Right kidney (tissue), 1 donor: ENCODE measurements at regions not wholly inside any gene's neighbourhood (a gene's known extent, or its start where the extent isn't known, plus 50 kb on each side); places are given as distances from the start of the nearest gene placed in this dataset.

Experiments used
- DNase-seq: peaks from one replicate; pipeline ENCODE4 v3.0.0-alpha.2; 2016

- DNase-seq = no peak
Observed at GRCh38 chr4:11623726-11624037, 195.0 kb upstream of the HS3ST1 start.

GRCh38 chr4:11622961-11623725 lies 194.4 kb upstream of the HS3ST1 start:
- DNase-seq = no peak

- no peak for DNase-seq
Observed at GRCh38 chr4:11620861-11621260, 192.2 kb upstream of the HS3ST1 start.

GRCh38 chr4:11618666-11619282 lies 190.1 kb upstream of the HS3ST1 start:
- no peak for DNase-seq

GRCh38 chr4:11616856-11617255 lies 188.2 kb upstream of the HS3ST1 start:
- DNase-seq = no peak

GRCh38 chr4:11615601-11616000 lies 186.9 kb upstream of the HS3ST1 start:
- no peak for DNase-seq

- DNase-seq = no peak
Observed at GRCh38 chr4:11614426-11614825, 185.7 kb upstream of the HS3ST1 start.

- no peak for DNase-seq
Observed at GRCh38 chr4:11611868-11612267, 183.2 kb upstream of the HS3ST1 start.

- DNase-seq = no peak
Observed at GRCh38 chr4:11609751-11610150, 181.1 kb upstream of the HS3ST1 start.

- DNase-seq = no peak
Observed at GRCh38 chr4:11608992-11609391, 180.3 kb upstream of the HS3ST1 start.

GRCh38 chr4:11606078-11606477 lies 177.4 kb upstream of the HS3ST1 start:
- no peak for DNase-seq

- no peak for DNase-seq
Observed at GRCh38 chr4:11605597-11605996, 176.9 kb upstream of the HS3ST1 start.

GRCh38 chr4:11604821-11605220 lies 176.1 kb upstream of the HS3ST1 start:
- no peak for DNase-seq

GRCh38 chr4:11603591-11604194 lies 175.0 kb upstream of the HS3ST1 start:
- DNase-seq = no peak

GRCh38 chr4:11602606-11603340 lies 174.1 kb upstream of the HS3ST1 start:
- DNase-seq = no peak

- no peak for DNase-seq
Observed at GRCh38 chr4:11599064-11599463, 170.4 kb upstream of the HS3ST1 start.

GRCh38 chr4:11598591-11598990 lies 169.9 kb upstream of the HS3ST1 start:
- DNase-seq = no peak

- DNase-seq = no peak
Observed at GRCh38 chr4:11597506-11597905, 168.8 kb upstream of the HS3ST1 start.

GRCh38 chr4:11596989-11597388 lies 168.3 kb upstream of the HS3ST1 start:
- no peak for DNase-seq

GRCh38 chr4:11593576-11594116 lies 165.0 kb upstream of the HS3ST1 start:
- no peak for DNase-seq

GRCh38 chr4:11592276-11592675 lies 163.6 kb upstream of the HS3ST1 start:
- no peak for DNase-seq

- DNase-seq = no peak
Observed at GRCh38 chr4:11590132-11590531, 161.4 kb upstream of the HS3ST1 start.

GRCh38 chr4:11589676-11590075 lies 161.0 kb upstream of the HS3ST1 start:
- no peak for DNase-seq
